ENCODE measurements at regions not wholly inside any gene's neighbourhood (a gene's known extent, or its start where the extent isn't known, plus 50 kb on each side); places are given as distances from the start of the nearest gene placed in this dataset.

DNA sequence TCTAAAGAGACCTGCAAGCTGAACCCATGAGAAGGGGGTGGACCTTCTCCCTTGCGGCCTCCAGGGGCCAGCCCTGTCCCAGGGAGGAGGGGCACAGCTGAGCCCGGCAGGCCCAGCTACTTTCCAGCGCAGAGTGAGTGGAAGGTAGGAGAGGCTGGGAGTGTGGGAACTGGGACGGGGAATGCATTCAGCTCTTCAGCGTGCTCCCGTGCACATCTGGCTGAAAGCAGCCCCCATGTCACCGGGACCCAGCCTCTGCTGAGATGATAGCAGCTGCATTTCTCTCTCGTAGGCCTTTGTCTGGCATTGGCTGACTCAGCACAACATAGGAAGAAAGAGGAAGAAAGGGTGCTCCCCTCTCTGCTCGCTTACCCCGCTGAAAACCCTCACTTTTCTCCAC lies 951.5 kb downstream of the TBC1D22A start:
- TF ChIP-seq, protein P1, sequence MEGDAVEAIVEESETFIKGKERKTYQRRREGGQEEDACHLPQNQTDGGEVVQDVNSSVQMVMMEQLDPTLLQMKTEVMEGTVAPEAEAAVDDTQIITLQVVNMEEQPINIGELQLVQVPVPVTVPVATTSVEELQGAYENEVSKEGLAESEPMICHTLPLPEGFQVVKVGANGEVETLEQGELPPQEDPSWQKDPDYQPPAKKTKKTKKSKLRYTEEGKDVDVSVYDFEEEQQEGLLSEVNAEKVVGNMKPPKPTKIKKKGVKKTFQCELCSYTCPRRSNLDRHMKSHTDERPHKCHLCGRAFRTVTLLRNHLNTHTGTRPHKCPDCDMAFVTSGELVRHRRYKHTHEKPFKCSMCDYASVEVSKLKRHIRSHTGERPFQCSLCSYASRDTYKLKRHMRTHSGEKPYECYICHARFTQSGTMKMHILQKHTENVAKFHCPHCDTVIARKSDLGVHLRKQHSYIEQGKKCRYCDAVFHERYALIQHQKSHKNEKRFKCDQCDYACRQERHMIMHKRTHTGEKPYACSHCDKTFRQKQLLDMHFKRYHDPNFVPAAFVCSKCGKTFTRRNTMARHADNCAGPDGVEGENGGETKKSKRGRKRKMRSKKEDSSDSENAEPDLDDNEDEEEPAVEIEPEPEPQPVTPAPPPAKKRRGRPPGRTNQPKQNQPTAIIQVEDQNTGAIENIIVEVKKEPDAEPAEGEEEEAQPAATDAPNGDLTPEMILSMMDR (IDR thresholded peaks at IDR 0.05; ENCODE audit: insufficient read depth, low read length, poor library complexity, severe bottlenecking): no peak
- no peak for TF ChIP-seq EZH2phosphoT487 (conservative IDR thresholded peaks at IDR 0.05; ENCODE audit: low read length)
